ENCODE measurements at regions not wholly inside any gene's neighbourhood (a gene's known extent, or its start where the extent isn't known, plus 50 kb on each side); places are given as distances from the start of the nearest gene placed in this dataset.

DNA sequence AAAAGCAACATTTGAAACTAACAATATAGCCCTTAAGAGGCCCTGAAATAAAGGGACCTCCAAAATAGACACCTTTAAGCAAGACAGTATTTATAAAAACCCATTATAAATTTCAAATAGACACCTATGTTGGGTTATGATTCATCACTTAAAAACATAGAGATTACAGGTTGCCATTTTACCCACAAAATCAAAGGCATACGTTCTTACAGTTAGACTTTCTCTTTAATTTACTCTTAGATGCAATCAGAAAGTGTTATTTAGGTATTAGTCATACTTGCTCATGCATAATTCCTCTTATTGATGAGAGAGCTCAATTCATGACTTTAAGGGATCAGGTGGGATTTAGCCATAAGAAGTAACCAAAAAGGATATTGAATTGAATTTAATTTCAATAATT lies 51.5 kb upstream of the TMEM200A start:
- no peak for DNase-seq (ENCODE audit: low read depth)

DNA sequence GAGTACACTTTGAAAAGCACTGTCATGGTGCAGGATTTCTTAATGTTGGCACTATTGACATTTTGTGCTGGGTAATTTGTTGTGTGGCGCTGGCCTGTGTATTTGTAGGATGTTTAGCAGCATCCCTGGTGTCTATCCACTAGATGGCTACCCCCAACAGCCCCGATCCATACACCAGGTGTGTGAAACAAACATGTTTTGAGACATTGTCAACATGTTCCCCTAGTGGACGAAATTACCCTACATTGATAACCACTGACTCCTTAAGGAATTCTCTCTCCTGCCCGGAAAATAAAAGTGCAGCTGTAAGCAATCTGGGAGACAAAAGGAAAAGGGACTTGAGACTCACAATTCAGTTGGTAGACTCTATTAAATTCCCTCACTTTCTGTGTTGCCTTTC lies 52.6 kb upstream of the TMEM200A start:
- no peak for DNase-seq (ENCODE audit: low read depth)

DNA sequence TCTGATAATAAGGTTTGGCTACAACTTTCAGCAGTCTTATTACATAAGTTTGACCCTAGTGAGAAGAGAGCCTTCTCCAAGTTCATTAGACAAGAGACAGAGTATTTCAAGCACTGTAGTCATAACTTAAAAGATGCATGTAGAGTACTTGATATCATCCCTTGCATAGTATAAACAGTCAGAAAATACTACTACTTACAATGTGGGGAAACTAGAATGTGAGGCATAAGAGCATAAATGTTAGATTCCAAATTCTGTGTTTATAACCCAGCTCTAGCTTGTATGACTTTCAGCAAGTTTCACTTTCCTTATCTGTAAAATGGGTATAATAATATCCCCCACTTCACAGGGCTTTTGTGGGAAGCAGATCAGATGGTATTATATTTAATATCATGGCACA lies 56.8 kb upstream of the TMEM200A start:
- DNase-seq (ENCODE audit: low read depth) = no peak

DNA sequence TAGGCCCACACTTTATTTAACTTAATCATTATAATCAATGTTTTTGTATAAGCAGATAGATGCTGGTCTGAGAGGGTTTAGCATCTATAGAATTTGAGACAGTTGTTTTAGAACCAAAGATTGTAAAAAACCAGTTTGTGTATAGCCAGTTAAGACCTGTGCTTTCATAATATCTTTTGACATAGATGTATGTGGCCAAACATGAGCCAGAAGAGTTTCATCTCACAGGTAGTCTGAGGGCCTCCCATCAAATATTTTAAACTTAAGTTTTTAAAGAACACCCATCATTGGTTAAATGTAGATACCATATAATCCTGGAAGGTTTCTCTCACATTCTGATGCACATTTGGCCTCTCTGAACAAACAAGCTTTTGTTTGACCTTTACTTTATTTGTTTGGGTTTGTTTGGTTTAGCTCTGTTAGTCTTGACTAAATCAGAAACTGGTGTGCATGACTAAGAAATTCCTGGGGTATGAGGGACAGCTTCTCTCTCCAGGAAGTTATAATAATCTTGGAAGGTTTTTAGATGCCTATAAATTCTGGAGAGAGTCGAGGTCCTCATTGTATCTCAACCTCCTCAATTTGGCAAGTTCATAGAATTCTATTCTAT lies 58.0 kb upstream of the TMEM200A start:
- DNase-seq (ENCODE audit: low read depth) = peak; percentile 44

DNA sequence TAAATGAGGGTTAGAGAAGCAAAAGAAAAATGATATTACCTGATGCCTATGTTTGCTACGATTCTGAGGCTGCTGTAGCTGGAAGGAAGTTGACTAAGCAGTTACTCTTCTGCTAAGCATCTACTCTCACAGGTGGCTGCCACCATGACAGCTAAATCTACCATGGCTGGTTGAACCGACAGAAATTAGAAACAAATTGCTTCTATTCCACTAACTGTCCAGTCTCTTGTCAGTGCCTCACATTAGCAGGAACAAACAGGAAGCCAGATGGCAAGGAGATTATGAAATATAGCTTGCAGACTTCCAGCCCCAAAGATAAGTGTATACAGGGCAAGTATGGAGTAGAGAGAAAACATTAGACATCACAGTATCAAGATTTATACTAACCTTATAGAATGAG lies 59.4 kb upstream of the TMEM200A start:
- DNase-seq (ENCODE audit: low read depth) = no peak

DNA sequence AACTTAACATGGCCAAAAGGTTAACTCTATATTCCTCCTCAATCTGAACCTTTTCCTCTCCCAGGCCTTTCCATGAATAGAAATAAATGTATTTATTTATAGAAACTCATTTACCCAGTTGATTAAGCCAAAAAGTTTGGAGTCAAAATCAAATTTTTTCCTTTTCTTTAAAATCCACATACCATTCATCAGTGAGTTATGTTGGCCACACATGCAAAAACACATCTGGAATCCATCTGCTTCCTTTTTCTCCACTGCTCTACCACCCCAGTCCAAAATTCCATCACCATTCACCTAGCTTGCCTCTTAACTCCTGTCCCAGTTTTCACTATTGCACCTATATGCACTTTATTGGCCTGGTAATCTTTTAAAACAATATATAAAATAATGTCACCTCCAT lies 62.4 kb upstream of the TMEM200A start:
- peak; percentile 14 for DNase-seq (ENCODE audit: low read depth)

DNA sequence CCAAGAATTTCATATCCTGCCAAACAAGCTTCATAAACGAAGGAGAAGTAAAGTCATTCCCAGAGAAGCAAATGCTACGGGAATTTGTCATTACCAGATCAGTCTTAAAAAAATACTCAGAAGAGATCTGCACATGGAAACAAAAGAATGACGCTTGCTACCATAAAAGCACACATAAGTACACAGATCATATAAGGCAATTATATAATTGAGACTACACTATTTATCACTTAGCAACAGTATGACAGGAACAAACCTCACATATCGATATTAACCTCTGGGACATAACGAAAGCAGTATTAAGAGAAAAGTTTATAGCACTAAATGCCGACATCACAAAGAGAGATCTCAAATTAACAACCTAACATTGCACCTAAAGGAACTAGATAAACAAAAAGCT lies 67.6 kb upstream of the TMEM200A start:
- no peak for DNase-seq (ENCODE audit: low read depth)

DNA sequence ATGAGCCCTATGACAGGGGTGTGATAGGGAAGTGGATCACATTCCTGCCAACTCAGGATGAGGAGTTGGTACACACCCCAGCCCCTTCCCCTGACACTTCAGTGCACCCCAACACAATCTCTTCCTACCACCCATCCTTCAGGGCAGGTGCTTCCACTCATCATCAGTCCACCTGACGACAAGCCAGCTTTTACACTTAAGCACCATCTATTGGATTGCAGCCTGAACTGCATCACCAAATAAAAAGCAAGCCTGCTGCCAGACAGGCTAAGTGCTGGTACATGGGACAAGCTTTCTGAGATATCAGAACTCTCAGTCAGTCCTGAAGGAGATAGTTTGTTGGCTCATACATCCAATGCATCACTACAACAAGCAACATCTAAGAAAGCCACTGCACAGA lies 69.0 kb upstream of the TMEM200A start:
- no peak for DNase-seq (ENCODE audit: low read depth)

DNA sequence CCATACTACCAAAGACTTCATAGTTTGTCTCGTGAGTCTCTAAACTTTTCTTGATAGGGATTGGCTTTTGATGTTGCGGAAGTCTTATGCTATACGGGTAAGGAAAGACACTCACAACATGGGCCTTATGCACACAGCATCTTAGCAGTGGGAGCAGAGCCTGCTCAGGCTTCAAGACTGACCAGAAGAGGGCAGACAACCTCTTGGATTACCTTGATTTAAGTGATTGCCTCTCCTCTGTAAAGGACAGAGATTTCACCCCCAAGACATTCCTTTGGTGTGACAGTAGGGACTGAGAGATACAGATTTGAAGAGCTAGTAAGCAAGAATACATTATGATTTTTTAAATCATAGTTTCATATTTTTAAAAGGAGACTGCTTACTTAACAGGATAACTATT lies 71.0 kb upstream of the SAMD3 start:
- peak; percentile 62 for DNase-seq (ENCODE audit: low read depth)

DNA sequence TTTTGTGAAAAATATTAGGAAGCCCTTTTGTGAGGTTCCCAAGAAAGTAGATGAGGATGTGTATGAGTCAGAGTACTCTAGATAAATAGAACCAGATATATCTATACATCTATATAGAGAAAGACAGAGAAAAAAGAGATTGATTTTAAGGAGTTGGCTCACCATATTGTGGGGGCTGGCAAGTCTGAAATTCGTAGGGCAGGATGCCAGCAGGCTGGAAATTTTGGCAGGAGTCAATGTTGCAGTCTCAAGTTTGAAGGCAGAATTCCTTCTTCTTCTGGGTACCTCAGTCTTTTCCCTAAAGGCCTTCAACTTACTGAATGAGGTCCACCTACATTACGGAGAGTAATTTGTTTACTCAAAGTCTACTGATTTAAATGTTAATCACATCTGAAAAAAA lies 65.3 kb upstream of the SAMD3 start:
- peak; percentile 6 for DNase-seq (ENCODE audit: low read depth)

DNA sequence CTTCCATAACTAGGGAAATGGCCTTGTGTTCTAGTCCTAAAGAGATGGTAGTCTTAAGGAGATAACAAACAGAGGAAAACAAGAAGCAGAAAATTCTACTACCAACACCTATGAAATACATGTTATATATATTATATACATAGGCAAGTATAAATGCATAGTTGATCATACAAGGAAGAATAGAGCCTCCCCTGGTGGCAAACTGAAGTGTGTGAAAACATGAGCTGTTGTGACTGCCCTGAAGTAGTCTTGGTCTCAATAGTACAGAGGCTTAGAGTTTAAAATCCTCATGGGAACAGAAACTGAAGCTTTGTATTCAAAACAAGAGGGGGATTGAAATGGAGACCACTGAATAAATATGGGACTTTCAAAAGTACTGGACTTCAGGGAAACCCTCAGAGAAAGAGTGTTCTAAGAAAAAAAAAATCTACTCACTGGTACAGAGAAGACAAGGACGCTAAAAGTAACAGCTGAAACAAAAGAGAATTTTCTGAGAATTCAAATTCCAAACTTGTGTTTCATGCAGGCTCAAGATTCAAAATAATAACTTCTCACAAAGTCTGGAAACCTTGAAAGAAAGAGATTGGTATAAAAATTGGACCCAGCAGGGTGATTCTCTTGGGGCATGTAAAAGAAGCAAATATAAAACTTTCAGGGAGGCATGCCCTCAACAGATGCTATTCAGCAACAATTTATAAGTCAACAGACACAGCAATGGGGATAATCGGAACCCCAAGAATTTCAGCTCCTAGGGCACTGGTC lies 59.7 kb upstream of the SAMD3 start:
- peak; percentile 6 for DNase-seq (ENCODE audit: low read depth)

DNA sequence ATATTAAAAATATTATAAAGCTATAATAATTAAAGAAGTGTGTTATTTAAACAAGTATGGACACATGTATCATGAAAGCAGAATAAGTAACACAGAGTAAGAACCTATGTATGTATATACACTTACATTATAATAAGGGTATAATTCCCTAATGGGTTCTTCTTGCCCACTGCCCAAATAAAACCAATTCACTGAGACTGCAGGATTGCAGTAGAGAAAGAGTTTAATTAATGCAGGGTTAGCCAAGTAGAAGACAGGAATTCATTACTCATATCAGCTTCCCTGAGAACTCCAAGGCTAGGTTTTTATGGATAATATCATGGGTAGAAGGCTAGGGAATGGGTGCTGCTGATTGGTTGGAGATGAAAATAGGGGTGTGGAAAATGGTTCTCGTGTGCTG lies 53.8 kb upstream of the SAMD3 start:
- no peak for DNase-seq (ENCODE audit: low read depth)

DNA sequence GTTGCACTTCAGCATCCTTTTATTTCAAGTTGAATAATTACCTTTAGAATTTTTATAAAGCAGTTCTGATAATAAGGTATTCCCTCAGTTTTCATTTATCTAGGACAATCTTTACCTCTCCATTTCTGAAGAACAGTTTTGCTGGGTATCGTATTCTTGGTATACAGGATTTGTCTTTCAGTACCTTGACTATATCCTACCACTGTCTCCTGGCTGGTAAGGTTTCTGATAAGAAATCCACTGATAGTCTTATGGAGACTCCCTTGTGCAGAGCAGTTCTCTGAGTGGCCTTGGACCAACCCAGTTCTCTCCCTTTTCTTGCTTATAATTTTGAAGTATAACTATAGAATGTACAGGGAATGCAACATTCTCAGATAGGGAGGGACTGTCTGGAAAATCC lies 51.3 kb upstream of the SAMD3 start:
- no peak for DNase-seq (ENCODE audit: low read depth)
